IMR-90 (cell line): ENCODE measurements at regions not wholly inside any gene's neighbourhood (a gene's known extent, or its start where the extent isn't known, plus 50 kb on each side); places are given as distances from the start of the nearest gene placed in this dataset.
"Not testable (repeated sequence)": the region's sequence is repeated elsewhere in the genome, so short reads cannot be mapped to it uniquely, and the experiment has no call there.

Experiments used
- ATAC-seq: fragments of 200-7000 bp; cut with Tn5 transposase; 2 replicates; pipeline ENCODE4 v1.9.1; 2020; ENCODE audit warnings: low read depth, mild to moderate bottlenecking, moderate library complexity
- BruUV-seq: library from RNA; stranded (reverse); fragments of 400-500 nt; replicated peaks from 2 replicates; lab custom pipeline; 2021; lab: Mats Ljungman, UMichigan
- CTCF ChIA-PET: fragments of 300-600 bp; formaldehyde crosslinking; extraction: SDS; loops from one replicate; lab custom pipeline; 2021; ENCODE audit warnings: antibody characterized with exemption; lab: Yijun Ruan, JAX
- POLR2A ChIA-PET: fragments of 300-600 bp; sonication (Branson Sonifier 250); formaldehyde crosslinking; loops from one replicate; lab custom pipeline; 2022; ENCODE audit warnings: antibody characterized with exemption; ENCODE audit not compliant: unreplicated experiment; lab: Charles Lee
- DNase-seq: peaks from one replicate; pipeline ENCODE4 v3.0.0; 2013
- H2AFZ ChIP-seq: replicated peaks from 2 replicates; pipeline ENCODE3; 2013; ENCODE audit warnings: low read length, mild to moderate bottlenecking; ENCODE audit not compliant: poor library complexity
- H2AK5ac ChIP-seq: 2 replicates; pipeline ENCODE4 v1.6.1; 2013; ENCODE audit warnings: low read depth, low read length, inconsistent platforms
- H2AK9ac ChIP-seq: replicated peaks from 2 replicates; pipeline ENCODE3; 2013; ENCODE audit warnings: mild to moderate bottlenecking, low read depth, low read length, moderate library complexity; ENCODE audit not compliant: poor library complexity
- H2BK120ac ChIP-seq: 2 replicates; pipeline ENCODE4 v1.6.1; 2013; ENCODE audit warnings: low read depth, low read length, inconsistent platforms
- H2BK15ac ChIP-seq: 3 replicates; pipeline ENCODE4 v1.6.1; 2013; ENCODE audit warnings: low read depth, low read length, inconsistent platforms
- H2BK20ac ChIP-seq: 2 replicates; pipeline ENCODE4 v1.6.1; 2013; ENCODE audit warnings: low read depth, mild to moderate bottlenecking, inconsistent platforms, low read length, moderate library complexity
- H2BK5ac ChIP-seq: 2 replicates; pipeline ENCODE4 v1.6.1; 2013; ENCODE audit warnings: mild to moderate bottlenecking, low read depth, low read length, inconsistent platforms; ENCODE audit not compliant: poor library complexity, severe bottlenecking
- H3K14ac ChIP-seq: replicated peaks from 2 replicates; pipeline ENCODE4 v1.6.1; 2013; ENCODE audit warnings: low read depth, low read length, inconsistent platforms
- H3K18ac ChIP-seq: 2 replicates; pipeline ENCODE4 v1.6.1; 2013; ENCODE audit warnings: low read depth, low read length, control low read depth
- H3K23ac ChIP-seq: 2 replicates; pipeline ENCODE4 v1.6.1; 2013; ENCODE audit warnings: low read depth, low read length, inconsistent platforms
- H3K27ac ChIP-seq: 2 replicates; pipeline ENCODE4 v1.5.1; 2013; ENCODE audit warnings: mild to moderate bottlenecking, control low read depth, low read length; ENCODE audit not compliant: insufficient read depth
- H3K27me3 ChIP-seq: 2 replicates; pipeline ENCODE4 v1.6.1; 2013; ENCODE audit warnings: low read length; ENCODE audit not compliant: control insufficient read depth, insufficient read depth
- H3K36me3 ChIP-seq: 2 replicates; pipeline ENCODE4 v1.6.1; 2013; ENCODE audit warnings: low read length, mixed read lengths; ENCODE audit not compliant: control insufficient read depth, insufficient read depth
- H3K4ac ChIP-seq: 2 replicates; pipeline ENCODE4 v1.6.1; 2013; ENCODE audit warnings: low read depth, low read length, inconsistent platforms
- H3K4me1 ChIP-seq: 2 replicates; pipeline ENCODE4 v1.6.1; 2013; ENCODE audit warnings: low read length, mixed read lengths; ENCODE audit not compliant: control insufficient read depth, insufficient read depth
- H3K4me2 ChIP-seq: 2 replicates; pipeline ENCODE4 v1.6.1; 2013; ENCODE audit warnings: low read depth, mild to moderate bottlenecking, control low read depth, low read length, moderate library complexity
- H3K4me3 ChIP-seq: 2 replicates; pipeline ENCODE4 v1.5.1; 2013; ENCODE audit warnings: low read depth, mild to moderate bottlenecking, control low read depth, low read length, moderate library complexity; ENCODE audit not compliant: insufficient read depth
- H3K56ac ChIP-seq: 2 replicates; pipeline ENCODE4 v1.6.1; 2013; ENCODE audit warnings: low read length, inconsistent platforms; ENCODE audit not compliant: insufficient read depth; ENCODE audit errors: extremely low read depth
- H3K79me1 ChIP-seq, 2 experiments: 2 replicates each; pipeline ENCODE4 v1.6.1; 2013; ENCODE audit warnings: low read length in 2 of 2, inconsistent platforms in 1 of 2, low read depth in 1 of 2
- H3K9ac ChIP-seq: 2 replicates; pipeline ENCODE4 v1.6.1; 2013; ENCODE audit warnings: low read depth, low read length, control low read depth
- H3K9me1 ChIP-seq: 2 replicates; pipeline ENCODE4 v1.6.1; 2013; ENCODE audit warnings: low read length, inconsistent platforms; ENCODE audit not compliant: insufficient read depth
- H3K9me3 ChIP-seq: 2 replicates; pipeline ENCODE4 v1.6.1; 2013; ENCODE audit warnings: low read length; ENCODE audit not compliant: control insufficient read depth, insufficient read depth
- H4K20me1 ChIP-seq: 2 replicates; pipeline ENCODE4 v1.6.1; 2013; ENCODE audit warnings: low read length, inconsistent platforms; ENCODE audit not compliant: insufficient read depth
- H4K5ac ChIP-seq: 2 replicates; pipeline ENCODE4 v1.6.1; 2013; ENCODE audit warnings: mild to moderate bottlenecking, low read depth, low read length, control low read depth
- H4K8ac ChIP-seq, 2 experiments: 2 replicates each; pipeline ENCODE4 v1.6.1; 2013; ENCODE audit warnings: low read depth in 2 of 2, low read length in 2 of 2, control low read depth in 1 of 2, inconsistent platforms in 1 of 2
- H4K91ac ChIP-seq: 2 replicates; pipeline ENCODE4 v1.6.1; 2013; ENCODE audit warnings: low read depth, low read length, inconsistent platforms; ENCODE audit not compliant: insufficient read depth
- WGBS, 2 experiments: methylation state at CpG; one replicate each; pipeline versions ENCODE4 v1.1.5 to v1.1.7; 2013; ENCODE audit warnings: missing lambda C conversion rate in 2 of 2; ENCODE audit not compliant: insufficient read length in 1 of 2; ENCODE audit errors: extremely low coverage in 2 of 2; 5-methylcytosine and 5-hydroxymethylcytosine counted together
- dilution Hi-C: fragments of 300-500 bp; cut with HindIII; formaldehyde crosslinking; loops from one replicate; pipeline ENCODE4 v1.14.3; 2018; ENCODE audit warnings: low sequenced_read_pairs; ENCODE audit not compliant: unreplicated experiment
- in situ Hi-C: fragments of 300-500 bp; cut with MboI; formaldehyde crosslinking; loops from 3 replicates; pipeline ENCODE4 v1.14.3; 2019; ENCODE audit warnings: low sequenced_read_pairs, inconsistent platforms, mixed read lengths
- intact Hi-C: fragments of 100-400 bp; cut with micrococcal nuclease; formaldehyde crosslinking; loops from 2 replicates; pipeline ENCODE4 v1.10.0; 2022

GRCh38 chr5:62250919-62251318 lies 55.1 kb upstream of the KIF2A start:
- H4K91ac ChIP-seq, H2AK9ac ChIP-seq, H3K27me3 ChIP-seq, H4K20me1 ChIP-seq, H2BK5ac ChIP-seq, DNase-seq, H3K4ac ChIP-seq, H3K36me3 ChIP-seq, BruUV-seq, H3K4me1 ChIP-seq, H2AK5ac ChIP-seq, H3K27ac ChIP-seq, H3K18ac ChIP-seq, H3K14ac ChIP-seq, H3K4me3 ChIP-seq, H2BK15ac ChIP-seq, H3K9ac ChIP-seq, dilution Hi-C loops, H2BK120ac ChIP-seq, POLR2A ChIA-PET, H4K5ac ChIP-seq, intact Hi-C loops, ATAC-seq, H3K9me3 ChIP-seq, H4K8ac ChIP-seq, H2AFZ ChIP-seq, H3K56ac ChIP-seq, H3K4me2 ChIP-seq, CTCF ChIA-PET, H2BK20ac ChIP-seq, H3K9me1 ChIP-seq, H3K23ac ChIP-seq, in situ Hi-C loops, H3K79me1 ChIP-seq: not testable (repeated sequence)
- no CpG with 5 or more reads among the region's 4 CpGs for WGBS, 2 experiments

DNA sequence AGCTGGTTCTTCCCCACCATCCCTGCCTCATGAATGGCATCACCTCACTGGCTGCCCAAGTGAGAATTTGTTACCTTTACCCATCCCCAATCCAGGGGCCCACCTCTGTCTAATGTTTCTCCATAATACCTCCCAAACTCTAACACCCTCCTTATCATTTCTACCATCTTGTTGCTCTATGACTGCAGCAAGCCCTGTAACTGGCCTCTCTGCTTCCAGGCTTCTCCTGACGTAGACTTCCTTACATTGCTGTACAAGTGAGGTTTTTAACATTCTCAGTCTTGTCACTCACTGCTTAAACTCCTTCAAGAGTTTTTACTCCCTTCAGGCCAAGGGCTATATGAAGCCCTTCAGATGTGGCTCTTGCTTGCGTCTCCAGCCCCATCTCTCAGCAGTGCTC lies 53.5 kb upstream of the KIF2A start:
- H2AFZ ChIP-seq, H3K79me1 ChIP-seq, H3K27ac ChIP-seq, H2BK15ac ChIP-seq, H3K4me1 ChIP-seq, H3K4me3 ChIP-seq, POLR2A ChIA-PET, H2BK20ac ChIP-seq, H2BK5ac ChIP-seq, H2AK9ac ChIP-seq, DNase-seq, BruUV-seq, ATAC-seq, H3K14ac ChIP-seq, H3K36me3 ChIP-seq, dilution Hi-C loops, H3K27me3 ChIP-seq, H4K91ac ChIP-seq, H4K8ac ChIP-seq, H3K9me3 ChIP-seq, H4K5ac ChIP-seq, H3K56ac ChIP-seq, H3K4me2 ChIP-seq, CTCF ChIA-PET, in situ Hi-C loops, H3K18ac ChIP-seq, H3K9ac ChIP-seq, H4K20me1 ChIP-seq, H3K9me1 ChIP-seq, H2BK120ac ChIP-seq, intact Hi-C loops, H2AK5ac ChIP-seq, H3K23ac ChIP-seq, H3K4ac ChIP-seq: not testable (repeated sequence)
- no CpG with 5 or more reads among the region's 2 CpGs for WGBS, 2 experiments
